ENCODE measurements at regions not wholly inside any gene's neighbourhood (a gene's known extent, or its start where the extent isn't known, plus 50 kb on each side); places are given as distances from the start of the nearest gene placed in this dataset.
A peak's percentile ranks its signal among the peaks of the same experiment; 100 is the strongest.

DNA sequence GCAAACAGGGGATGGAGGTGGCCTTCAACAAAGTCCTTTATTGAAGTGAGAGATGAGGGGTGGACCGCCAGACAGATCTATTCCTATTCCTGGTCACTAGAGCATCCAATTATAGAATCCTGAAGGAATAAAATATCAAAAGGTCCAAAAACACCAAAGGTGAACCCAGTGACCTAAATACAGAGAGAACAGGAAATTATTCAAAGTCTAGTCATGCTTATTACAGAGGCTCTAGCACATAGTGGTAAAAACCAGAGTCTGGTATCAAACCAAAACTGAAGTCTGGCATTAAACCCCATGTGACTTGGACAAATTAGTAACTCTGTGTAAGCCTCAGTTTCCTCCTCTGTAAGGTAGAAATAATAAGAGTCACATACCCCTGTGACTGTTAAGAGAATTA is 100.5 kb upstream of the SNX2 start:
- DNase-seq: no peak

DNA sequence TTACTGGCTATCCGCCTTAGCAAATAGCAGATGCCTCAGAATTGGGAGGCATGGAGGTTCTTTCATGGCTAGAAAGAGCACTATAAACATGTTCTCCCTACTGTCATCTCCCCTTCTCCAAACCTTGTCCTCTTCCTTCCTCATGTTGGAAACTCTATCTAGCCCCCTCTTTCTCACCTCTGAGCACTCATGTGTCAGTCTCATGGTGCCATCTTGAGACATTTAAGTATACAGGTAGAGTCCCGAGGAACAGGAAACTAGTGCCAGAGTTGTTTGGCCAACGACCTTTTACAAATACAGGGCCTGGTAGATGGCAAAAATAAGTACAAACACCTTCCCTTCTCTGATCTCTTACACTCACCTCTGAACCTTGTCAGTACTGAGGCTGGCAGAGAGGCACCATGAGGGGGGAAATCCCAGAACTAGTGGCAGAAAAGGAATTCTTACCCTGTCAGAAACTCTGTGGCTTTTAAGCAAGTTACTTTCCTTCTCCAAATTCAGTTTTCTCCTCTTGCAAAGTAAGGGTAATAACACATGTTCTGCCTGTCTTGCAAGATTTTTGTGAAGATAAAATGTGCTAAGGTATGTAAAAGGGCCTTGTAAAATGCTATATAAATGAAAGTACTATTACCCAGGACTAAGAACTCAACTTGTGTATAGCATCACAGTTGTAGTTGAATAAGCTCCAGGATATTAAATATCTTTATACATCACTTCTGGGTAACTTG is 94.1 kb upstream of the SNX2 start:
- no peak for DNase-seq

DNA sequence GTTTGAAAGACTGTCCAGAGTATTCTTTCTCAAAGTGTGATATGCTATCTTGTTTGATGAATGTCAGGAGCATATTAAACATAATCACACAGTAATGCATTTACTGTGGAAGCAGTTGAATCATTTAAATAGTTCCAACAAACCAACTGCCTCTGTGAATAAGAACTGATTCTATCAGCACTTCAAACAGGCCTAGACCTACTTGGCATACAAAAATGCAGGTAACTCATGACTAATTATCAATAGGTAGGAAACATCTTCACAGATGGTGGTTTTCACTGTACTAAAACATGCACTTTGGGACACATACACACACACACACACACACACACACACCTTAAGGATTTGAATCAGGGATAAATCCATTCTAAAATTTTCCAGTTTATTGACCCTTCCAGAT is 91.2 kb upstream of the SNX2 start:
- no peak for DNase-seq

DNA sequence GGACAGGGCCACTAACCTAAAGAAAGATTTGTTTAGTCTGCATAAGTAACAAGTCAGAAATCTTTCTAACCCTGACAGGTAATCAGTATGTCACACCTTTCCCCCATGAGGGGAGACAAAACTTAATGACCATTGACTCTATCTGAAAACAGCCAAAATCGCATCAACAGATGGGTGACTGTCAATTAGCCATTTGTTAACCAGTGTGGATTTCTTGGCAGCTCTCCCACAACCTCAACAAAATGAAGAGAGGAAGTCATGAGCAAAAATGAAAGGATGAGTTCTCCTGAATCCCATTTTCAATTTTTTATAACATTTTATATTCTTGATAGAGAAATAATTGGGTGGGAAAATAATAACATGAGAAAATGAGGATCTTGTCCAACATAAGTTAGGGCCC is 84.6 kb upstream of the SNX2 start:
- no peak for DNase-seq

DNA sequence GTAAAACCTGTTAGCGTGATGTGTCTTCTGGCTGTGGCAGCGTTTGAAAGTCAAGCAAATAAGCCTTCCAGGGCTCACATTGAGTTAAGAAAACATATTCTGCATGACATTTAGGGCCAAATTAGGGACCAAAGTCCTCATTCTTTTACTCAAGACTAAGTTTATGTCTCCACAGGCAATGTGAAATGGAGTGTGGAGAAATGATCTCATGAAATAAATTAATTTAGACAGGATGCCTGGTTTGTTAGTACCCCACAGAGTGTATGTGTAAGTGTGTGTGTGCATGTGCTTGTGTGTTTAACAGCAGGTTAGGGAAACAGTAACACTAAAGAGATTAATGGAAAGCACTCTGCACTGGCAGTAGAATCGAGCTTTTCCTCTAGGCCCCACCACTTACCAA is 82.9 kb upstream of the SNX2 start:
- no peak for DNase-seq

DNA sequence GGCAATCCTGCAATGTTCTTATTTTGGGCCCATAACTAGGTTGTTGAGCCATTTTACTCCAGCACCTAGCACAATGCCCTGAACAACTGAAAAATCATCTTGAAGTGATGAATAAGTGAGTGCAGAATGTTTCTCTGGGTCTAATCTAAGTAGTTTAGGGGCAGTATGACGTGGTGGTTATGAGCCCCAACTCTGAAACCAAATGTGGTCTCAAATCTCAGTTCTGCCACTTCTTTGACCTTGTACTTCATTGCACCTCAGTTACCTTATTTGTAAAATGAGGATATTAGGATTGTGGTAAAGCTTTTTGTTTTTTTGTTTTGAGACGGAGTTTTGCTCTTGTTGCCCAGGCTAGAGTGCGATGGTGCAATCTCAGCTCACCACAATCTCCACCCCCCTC is 80.9 kb upstream of the SNX2 start:
- no peak for DNase-seq

DNA sequence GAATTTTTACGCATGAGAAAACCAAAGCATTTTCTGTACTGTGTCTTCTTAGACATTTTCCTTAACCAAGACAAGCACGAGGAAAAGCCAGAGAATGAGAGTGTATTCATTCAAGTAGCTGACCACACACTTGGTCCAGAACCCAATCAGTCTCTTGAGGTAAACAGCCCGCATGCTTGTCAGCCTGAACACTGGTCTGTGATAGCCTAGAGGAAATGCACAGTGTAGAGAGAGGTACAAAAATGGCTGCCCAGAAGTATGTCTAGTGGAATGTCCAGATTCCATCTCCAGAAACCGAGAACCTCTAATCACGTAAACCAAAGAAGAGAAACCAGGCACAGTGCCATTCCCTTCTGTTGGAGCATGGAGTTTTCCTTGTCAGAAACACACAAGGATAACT is 80.0 kb upstream of the SNX2 start:
- no peak for DNase-seq

DNA sequence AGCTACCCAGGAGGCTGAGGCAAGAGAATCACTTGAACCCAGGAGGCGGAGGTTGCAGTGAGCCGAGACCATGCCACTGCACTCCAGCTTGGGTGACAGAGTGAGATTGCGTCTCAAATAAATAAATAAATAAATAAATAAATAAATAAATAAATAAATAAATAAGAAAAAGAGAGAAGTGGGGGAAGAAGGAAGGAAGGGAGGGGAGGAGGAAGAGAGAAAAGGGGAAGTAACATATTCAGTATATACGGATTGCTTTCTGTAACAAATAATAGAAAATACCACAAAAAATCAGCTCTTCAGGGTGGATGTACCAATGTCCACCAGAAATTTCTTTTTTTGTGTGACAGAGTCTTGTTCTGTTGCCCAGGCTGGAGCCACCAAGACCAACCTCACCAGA is 78.1 kb upstream of the SNX2 start:
- DNase-seq: peak; percentile 53 to 72

DNA sequence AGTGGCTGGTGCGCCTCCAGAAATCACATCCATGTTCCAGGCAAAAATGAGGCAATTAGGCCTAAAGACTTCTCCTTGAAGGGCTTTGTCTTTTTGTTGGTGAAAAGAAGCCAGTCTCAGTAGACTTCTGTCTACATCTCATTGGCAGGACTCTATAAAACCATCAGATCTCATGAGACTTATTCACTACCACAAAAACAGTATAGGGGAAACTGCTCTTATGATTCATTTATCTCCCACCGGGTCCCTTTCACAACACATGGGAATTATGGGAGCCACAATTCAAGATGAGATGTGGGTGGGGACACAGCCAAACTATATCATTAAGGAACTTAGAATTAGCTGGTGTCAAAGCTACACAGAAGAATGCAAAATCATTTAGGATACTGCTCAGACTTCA is 77.7 kb upstream of the SNX2 start:
- DNase-seq: peak in 1 of 2 experiments; percentile 36

DNA sequence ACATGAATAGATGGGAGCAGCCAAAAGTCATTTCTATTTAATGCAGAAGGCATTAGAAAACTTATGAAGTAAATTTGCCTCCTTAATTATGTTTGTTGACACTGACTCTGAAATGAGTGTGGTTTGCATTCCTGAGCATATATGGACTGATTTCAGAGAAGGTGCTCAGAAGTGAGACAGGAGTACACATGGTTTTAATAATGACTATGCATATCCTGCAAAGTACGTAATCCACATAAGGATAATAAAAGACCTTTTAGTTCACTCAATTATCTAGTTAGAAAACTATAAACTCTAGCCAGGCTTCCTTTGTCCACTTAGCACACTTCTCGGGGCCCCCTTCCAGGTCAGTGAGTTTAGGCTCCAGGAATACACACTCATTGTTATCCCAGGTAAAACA is 75.7 kb upstream of the SNX2 start:
- no peak for DNase-seq

DNA sequence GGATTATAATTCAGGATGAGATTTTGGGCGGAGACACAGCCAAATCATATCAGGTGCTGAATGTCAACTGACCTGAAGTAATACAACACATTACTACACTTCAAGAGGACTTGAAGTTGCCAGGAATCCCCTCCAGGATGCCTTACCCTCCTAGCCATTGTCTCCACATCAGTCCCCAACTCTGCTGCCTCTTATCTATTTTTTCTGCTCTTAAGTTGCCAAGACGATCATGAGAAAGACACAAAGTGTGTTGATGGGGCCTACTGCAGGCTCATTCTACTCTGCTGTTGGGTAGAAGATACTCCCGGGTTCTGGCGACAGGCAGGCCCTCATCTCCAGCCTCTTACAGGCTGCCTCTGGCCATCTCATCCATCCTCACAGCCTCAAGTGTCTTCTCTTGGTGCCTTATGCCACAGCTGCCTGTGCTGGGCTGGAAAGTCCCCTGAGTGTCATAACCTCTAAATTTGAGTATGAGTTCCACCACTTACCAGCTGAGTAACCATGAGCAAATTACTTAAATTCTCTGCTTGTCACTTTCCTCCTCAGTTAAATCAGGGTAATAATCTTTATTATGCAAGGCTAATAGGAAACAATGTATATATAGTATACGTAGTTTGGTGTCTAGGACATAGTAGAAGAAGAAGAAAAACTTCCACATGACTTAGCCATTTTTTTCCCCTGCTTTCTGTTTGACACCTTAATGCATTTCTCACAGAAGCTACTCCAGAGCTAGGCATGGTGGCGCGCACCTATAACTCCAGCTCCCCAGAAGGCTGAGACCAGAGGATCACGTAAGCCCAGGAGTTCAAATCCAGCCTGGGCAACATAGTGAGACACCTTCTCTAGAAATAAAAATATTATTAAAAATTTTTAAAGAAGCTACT is 73.0 kb upstream of the SNX2 start:
- no peak for DNase-seq

DNA sequence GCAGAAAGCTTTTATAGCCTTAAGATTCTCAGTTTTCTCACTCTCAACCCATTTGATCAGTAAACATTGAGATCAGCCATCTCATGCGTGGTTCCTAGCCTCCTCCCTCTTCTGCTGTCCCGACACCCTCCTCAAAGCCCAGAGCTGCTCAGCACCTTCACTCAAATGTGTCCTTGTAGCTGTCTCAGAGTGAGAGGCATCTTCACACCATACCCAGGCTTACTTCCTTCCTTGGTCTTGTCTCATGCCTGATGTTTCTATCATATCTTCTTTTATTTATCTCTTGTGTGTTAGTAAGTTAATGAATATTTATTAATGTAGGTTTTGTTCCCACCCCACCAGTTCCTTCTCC is 72.4 kb upstream of the SNX2 start:
- no peak for DNase-seq

DNA sequence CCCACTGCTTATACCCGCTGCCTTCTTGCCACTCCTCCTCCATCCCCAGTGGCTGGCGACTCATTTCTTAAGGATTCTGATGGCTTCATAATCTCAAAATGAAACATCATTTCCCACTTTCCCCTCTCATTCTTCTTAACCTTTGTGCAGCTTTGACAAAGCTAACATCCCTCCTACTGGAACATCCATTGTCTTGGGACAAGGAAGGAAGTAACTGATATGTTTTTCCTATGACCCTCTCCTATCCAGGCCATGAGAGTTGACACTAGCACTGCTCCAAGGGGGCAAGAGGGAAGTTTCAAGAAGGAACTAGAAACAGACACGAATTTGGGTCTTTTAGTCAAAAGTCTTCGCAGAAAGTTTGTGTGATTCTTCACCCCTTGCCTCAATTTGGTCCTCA is 71.7 kb upstream of the SNX2 start:
- no peak for DNase-seq

DNA sequence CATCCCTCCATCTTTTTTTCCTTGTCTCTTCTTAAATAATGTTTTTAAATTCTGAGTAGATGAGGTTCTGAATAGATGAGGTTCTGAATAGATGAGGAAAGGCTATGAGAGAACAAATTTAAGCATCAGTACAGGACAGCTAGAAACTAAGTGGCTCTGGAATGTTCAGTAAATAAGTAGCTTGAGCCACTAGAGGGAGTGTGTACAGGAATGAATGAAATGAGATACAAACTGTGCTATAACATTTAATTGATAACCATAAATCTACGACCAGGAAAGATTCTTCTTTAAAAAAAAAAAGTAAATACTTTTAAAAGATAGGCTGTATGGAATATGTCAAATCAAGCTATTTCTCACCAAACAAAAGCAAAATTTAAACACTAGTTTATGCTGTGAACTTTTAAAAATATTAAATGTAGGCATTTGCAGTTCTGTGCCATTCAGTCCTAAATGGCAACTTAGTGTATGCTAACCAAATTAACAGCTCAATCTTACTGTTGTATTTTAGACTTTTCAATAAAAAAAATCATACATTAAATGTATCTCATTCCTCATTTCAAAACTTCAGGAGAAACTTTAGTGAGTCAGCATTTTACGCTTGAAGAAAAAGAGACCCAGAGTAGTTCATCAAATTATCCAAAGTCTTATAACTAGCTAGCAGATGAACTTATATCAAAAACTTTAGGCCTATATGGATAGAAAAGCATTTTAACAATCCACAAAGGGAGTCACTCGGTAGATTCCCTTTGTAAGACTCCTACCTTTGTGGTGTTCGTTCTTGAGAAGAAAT is 70.4 kb upstream of the SNX2 start:
- DNase-seq: peak; percentile 84 to 92

DNA sequence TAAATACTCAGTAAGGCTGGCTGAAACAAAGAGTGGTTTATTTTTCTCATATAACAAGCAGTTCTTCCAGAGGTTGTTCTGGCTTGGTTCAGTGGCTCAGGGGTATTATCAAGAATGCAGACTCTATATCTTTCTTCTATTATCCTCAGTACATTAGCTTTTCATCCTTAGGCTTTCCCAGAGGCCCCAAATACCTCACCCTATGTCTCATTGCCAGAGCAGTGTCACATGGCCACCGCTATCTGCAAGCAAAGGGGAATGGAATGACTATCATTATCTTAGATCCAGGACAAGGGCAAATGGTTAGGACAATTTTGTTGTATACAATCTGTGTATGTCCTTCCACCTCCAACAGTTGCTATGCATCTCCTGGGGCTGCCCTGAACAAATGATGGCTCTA is 69.0 kb upstream of the SNX2 start:
- no peak for DNase-seq

DNA sequence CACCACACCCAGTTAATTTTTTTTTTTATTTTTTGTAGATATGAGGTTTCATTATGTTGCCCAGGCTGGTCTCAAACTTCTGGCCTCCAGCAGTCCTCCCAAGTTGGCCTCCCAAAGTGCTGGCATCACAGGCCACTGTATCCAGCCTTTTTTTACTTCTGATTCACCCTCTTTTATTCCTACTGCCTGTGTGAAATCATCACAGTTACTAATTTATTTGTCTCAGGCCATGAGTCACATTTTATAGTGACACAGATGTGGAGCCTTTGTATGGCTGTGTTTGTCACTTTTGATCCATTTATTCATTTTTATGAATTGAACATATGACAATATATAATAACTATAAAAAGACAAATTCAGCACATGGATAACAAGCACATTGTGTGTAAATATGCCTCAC is 67.1 kb upstream of the SNX2 start:
- no peak for DNase-seq

DNA sequence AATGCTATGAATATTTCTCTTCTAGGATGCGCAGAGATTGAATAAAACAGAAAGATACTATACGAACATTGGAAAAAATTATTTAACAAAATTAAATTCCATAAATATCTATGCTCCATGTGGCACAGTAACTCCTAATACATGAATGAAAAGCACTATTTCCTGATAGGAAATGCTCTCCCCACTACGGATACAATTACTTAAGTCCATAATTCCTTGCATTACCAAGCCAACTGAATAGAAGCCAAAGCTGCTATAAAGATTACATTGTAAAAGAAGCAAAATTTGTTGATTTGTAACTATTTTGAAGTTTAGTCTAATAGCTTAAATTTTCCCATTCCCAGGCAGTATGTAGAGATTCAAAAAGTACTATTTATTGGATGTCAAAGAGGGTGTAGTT is 61.8 kb upstream of the SNX2 start:
- DNase-seq: no peak

DNA sequence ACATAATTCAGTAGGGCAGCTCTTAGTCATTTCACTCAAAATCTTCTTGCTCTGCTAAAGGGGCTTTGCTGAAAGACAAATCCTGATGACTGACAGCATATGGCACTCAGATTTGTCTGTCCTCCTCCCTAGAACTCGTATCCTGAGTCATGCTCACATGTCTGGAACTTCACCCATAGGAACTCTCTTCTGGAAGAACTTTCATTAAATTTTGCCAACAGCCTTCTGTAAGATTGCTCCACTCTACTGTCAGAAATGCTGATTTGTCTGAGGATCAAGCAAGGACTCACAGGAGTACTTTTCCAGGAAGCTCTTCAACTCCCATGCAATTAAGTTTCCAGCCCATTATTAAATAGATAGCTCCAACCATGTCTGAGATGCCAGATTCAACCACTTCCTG is 59.8 kb upstream of the SNX2 start:
- DNase-seq: no peak

DNA sequence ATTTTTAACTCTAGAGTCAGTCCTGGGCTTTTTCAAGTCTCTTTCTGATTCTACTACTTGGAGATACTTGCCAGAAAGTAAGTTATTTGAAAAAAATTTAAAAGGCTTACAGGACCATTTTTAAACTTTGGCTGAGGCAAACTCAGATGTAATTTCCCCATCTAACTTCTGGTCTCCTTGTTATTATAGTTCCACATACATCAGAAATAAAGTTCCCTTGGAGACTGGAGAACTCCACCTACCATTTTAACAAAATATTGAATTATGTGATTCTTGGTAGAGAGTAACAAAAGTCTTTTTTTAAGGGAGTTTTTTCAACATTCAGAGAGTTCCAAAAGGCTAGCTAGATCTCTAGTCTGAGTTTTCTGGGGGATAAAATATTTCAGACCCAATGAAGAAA is 56.3 kb upstream of the SNX2 start:
- DNase-seq: no peak

DNA sequence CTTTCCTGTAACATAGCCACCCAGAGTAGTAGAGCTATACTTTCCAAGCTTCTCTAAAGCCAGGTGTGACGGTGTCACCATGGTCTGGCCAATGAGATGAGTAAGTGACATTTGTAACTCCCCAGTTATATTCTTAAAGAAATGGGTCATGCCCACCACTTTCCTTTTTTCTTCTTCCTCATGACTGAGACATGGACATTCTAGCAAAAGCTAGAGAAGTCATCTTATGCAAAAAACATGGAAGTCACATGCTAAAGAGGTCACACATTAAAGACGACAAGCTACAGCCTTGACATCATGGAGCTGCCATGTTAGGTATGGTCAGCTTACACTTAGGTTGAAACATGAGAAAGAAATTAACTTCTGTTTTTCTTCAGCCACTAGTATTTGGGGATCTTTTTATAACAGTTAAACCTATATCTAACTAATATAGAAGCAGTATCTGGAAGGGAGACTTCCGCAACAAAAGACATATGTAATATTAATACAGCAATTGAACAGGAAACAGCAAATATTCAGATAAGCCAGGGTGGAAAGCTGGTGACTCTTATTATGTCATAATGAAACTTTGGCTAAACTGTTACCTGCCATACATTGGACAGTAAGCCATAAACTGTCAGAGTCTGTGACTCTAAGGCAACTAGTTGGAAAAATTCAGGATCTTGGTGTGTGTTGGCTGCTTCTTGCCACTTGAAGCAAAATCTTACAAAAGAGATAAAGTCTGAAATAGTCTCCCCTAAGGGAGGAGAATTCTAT is 54.7 kb upstream of the SNX2 start:
- DNase-seq: no peak

DNA sequence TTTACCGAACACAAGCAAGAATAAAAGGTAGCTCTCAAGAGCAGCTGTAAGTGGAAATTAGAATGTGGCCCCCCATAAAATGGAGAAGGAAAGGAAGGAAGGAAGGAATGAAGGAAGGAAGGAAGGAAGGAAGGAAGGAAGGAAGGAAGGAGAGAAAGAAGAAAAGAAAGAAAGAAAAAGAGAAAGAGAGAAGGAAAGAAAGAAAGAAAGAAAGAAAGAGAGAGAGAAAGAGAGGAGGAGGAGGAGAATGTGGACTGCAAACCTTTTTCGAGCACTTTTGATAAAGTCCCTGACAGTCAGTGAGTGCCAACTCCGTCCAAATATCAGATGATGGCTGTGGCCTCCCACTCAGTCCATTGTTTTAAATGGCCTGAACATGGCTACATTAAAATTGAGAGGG is 53.8 kb upstream of the SNX2 start:
- DNase-seq: no peak

DNA sequence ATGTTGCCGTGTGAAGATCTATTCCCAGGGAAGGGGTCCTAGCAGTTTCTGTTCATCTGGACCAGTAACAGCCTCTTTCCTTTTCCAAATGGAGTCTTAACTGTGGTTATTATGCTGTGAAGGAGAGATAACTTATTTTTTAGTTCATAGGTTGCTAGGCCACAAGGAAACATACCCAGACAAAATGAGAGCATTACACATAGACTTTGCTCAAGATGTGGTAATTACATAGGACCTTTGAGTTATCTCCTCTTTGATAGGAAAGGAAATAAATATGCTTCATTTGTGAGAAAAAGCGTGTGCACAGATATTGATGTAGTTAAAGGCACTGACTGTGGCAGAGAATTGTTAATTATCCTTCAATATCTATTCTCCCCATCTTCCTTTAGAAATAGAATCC is 52.5 kb upstream of the SNX2 start:
- DNase-seq: no peak
